ENCODE measurements at regions not wholly inside any gene's neighbourhood (a gene's known extent, or its start where the extent isn't known, plus 50 kb on each side); places are given as distances from the start of the nearest gene placed in this dataset.

DNA sequence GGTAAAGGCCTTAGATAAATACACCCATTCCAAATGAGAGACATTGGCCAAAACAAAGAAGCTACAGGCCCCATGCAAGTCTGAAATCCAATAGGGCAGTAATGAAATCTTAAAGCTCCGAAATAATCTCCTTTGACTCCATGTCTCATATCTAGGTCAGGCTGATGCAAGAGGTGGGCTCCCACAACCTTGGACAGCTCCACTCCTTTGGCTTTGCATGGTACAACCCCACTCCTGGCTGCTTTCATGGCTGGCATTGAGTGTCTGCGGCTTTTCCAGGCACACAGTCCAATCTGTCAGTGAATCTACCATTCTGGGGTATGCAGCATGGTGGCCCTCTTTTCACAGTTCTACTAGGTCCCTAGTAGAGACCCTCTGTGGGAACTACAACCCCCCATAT, 762.5 kb downstream of the LIG4 start:
- DNase-seq: no peak

DNA sequence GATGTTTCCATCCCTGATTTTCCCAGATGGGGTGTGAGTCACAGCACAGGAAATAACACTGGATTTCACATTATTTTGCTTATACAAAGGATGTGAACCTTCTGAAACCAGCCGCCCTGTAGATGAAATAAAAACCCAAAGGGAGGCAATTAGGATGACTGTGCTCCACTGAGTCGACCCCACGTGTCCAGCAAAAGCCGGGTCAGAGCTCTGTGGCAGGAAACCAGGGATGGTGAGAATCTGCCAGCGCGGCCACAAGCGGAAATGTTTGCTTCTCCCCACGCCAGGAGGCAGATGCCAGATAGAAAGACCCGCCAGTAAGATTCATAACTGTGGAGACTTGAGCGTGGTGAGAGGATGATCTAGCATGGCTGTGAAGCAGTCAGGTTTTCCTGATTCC, 764.4 kb downstream of the LIG4 start:
- DNase-seq: no peak

DNA sequence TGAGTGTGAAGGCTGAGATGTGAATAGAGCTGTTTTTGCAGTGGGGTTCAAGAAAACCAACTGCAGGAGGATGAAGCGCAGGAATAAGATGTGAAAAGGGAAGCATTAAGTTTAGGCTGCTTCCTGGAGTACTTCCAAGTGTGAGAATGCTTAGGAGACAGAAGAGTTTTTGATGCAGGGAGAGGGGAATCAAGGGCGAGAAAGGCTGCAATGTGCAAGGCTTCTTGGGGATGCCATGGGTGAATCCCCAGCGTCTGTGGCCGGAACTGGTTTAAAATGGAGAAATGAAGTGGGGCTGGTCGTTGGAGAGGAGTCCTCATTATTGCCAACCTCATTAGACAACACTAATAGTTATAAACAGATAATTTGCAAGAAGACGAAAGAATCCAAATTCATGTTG, 764.9 kb downstream of the LIG4 start:
- no peak for DNase-seq

DNA sequence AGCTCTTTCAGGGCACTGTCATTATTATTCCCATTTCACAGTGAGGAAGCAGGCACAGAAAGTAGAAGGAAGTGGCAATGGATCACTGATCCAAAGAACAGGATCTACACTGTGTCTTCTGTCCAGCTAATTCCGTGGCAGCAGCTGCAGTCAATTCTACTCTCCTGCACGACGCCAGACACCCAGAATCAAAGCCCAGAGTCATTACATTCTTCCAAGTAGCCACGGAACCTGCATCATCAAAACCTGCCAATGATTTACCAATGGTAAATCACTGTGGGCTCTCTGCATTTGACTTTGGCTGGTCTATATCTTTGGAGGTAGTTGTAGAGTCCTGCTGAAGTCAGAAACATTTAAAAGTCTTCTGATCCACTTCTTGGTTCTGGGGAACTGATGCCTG, 767.7 kb downstream of the LIG4 start:
- DNase-seq: no peak

DNA sequence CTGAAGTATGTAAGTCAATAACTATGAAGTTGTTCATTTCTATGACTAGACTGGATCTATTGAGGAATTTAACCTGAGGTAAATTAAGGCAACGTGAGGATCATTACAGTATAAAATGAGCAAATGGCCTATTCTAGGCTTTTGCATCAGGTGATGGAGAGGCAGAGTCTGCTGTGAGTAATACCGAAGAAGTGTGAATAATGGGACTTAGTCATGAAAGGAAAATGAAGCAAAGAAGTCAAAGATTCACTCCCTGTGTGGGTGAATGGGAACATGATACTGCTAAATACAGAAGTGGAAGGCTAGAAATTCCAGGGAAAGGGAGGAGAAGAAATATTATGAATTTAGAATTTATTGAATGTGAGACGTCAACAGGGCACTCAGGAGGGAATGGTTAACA, 774.1 kb downstream of the LIG4 start:
- no peak for DNase-seq

DNA sequence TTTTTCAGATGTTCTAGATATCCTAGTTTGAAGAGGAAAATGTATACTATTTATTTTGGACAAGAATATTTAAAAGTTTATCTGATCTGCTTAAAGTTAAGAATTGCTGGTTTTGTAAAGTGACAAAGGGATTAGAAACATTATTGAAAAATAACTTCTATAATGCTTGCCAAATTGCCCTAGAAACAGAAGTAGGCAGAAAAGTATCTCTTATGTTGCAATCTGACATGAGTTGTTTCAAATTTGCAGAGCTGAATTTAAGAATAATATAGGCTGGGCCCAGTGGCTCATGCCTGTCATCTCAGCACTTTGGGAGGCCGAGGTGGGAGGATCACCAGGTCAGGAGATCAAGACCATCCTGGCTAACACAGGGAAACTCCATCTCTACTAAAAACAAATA, 777.1 kb downstream of the LIG4 start:
- DNase-seq: no peak

DNA sequence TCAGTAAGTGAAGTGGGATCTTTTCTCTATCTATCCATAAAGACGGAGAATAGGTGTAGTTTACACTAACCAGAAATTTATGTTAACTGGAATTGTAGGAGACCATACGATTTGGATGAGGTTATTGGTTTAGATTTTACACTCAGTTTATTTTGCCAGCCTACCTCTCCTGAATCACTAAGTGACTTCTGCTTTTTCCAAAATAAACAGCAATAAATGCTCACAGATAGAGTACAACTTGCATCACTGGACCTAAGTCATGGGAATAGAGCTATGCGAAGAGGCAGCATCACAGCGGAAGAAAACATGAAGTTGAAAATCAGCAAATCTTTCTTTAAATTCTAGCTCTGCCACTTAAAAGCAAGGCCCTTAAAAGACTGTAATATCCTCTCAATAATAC, 781.0 kb downstream of the LIG4 start:
- DNase-seq: no peak

DNA sequence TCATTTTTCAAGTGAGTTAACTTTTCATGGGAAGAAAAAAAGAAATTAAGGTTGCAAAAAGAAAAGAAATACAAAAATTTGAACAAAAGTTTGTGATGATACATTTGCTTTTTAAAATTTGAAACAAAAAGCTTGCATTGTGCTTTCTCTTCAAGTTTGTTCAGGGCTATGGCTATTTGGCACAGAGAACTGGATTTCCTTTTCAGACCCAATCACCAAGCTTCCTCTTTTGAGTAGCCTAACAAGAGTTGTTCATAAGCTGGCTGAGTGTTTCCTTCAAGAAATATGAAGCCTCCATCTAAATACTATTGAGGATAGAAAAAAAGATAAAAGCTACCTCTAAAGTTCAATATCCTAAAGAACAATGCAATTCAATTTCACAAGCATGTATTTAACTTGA, 787.8 kb downstream of the LIG4 start:
- DNase-seq: no peak

DNA sequence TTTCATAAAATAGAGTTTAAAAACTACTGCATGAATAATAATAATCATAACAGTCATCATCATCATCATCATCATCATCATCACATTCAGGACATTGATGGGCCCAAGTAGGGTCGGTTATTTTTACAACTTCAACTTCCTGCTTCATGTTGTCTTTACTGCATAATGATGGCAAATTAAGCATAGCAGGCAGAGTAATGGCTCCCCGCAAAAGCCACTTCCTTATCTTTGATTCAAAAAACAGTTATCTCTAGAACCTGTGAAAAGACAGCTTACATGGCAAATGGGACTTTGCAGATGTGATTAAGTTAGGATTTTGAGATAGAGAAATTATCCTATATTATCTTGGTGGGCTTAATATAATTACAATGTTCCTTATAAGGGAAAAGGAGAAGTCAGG, 792.9 kb downstream of the LIG4 start:
- DNase-seq: no peak

DNA sequence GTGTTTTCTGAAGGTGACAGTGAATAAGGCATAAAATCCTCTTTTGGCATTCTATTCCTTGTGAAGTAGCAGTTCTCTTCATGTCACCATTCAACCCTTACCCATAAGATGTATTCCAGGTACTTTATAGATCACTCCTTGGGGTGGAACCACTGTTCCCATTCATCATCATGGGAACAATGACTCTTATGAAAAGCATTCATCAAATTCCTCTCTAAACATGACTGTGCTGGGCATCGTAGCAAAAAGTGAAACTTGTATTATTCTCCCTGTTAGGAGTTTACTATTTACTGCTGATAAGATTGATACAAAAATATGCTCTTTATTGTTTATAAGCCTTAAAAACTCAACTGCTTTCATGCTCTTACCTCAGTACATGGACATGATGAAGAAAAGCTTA, 793.4 kb downstream of the LIG4 start:
- no peak for DNase-seq

DNA sequence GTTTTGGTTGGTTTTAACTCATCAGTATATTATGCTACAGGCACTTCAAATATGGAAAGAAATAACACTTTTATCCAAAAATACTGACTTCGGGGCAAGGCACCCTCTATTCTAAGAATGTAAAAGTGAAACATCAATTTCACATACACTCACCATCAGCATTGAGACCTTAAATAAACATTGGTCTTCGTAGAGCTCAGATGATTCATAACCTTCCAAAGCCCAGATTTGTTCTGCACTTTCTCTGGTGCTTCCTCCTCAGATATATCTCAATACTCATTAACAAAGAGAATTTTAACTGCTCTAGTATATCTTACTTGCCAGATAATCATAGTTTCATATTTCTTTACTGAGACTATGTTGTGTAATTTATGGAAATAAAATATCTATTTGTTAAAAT, 794.3 kb downstream of the LIG4 start:
- no peak for DNase-seq

DNA sequence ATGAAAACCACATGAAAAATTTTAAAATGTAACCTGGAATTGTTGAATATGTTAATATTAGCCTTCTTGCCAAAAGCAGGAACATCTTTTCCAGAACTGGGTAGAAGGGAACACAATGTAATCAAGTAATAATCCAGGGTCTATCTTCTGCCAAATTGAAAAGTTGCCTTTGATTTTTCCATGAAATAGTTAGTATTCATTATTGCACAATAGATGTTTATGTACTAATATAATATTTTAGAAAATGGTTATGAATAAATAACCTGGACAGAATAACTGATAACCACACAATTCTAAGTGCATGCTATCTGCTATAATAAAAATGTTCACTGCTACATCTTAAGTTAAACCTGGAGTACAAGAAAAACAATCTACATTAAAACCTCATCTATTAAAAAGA, 802.3 kb downstream of the LIG4 start:
- DNase-seq: no peak

DNA sequence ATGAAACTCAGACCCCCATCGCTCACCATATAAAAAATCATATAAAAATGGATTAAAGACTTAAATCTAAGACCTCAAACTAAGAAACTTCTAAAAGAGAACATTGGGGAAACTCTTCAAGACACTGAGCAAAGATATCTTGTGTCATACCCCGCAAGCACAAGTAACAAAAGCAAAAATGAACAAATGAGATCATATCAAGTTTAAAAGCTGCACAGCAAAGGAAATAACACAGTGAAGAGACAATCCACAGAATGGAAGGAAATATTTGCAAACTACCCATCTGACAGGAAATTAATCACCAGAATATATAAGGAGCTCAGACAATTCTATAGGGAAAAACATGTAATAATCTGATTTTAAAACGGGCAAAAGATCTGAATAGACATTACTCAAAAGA, 808.3 kb downstream of the LIG4 start:
- DNase-seq: no peak

DNA sequence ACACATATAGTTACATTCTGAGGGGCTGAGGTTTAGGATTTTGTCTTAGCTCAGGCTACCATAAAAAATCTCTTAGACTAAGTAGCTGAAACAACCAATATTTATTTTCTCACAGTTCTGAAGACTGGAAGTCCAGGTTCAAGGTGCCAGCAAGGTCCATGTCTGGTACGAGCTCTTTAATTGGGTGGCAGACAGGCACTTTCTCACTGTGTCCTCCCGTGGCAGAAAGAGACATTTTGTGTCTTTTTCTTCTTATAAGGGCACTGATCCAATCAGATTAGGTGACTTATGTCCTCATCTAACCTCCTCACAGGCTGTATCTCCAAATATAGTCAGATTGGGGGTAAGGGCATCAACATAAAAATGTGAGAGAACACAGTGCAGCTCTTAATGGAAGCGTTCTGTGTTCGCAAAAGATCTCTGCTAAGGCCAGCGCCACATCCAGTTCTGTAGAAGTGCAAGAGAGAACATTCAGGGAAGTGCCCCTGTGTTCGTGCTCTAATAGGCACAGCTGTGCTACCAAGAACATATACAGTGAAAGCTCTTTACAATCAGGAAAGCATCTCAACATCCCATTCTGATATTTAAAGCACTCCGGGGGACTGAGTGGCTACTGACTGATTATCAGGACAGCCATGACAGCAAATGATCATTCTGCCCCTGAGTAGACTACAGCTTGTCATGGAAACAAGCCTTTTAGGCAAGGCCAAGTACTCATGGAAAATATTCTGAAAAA, 819.2 kb downstream of the LIG4 start:
- DNase-seq: no peak

DNA sequence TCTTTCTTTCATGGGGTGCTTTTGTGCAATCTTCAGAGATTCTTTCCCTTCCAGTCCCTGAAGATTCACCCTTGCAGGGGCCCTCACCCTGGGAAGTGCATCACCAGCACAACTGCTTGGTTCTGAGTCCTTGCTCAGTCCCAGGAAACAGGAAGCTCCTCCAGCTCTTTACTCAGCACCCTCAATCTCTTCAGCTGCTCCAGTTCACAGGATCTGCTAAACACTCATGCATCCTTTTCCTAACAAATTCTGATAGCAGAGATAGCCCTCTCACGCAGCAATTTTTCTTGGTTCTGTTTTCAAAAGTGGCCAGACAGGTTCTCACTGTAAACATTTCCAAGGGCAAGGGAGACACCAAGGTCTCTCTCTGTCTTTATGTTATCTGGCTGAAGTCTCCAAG, 823.1 kb downstream of the LIG4 start:
- DNase-seq: no peak

DNA sequence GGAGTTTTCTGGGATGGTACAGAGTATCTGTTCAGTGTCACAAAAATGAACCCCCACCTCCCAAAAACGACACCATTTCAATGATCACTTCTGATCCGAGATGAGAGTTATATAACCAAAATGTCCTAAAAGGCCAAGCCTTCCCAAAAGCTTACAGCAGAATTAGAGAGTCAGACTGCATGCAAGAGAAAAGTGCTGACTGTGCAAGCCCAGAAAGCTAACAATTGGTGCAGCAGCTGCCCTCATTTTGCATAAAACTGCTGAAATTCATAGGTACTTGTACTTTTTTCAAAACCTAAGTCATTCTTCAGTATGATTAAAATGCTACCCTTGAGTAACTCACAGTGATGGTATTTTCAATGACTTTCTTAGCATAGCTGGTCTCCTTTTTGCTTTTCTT, 819.6 kb upstream of the ARGLU1 start:
- DNase-seq: no peak

DNA sequence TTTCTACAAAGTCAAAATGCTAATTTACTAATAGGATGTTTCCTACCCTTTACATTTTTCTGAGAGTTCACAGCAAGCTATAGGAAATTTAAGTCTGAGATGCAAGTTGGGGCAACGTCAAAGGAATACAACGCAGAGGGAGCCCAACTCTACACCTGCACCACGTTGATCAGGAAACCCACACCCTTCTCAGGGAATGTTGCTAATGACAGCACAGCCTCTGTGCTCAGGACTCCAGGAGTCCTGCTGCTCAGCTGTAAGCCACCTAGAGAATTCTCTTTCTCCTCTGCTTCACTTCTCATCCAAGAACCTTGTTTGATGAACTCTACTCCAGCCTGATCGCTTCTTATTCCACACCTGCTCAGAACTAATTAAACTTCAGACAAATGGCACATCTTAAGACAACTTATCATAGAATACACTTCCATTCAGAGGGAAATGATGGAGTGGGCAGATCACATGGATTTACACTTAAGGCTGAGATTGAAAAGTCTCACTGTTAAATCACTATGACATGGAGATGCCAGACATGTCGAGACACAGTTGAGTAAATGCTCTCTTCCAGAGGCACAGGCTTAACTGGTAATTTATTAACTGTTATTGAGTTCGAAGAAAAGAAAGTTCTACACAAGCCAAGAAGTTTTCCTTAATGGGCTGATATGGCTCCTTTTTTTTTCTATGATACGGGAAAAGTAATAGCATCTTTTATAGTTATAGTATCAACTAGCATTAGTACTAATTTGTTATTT, 811.6 kb upstream of the ARGLU1 start:
- DNase-seq: no peak

DNA sequence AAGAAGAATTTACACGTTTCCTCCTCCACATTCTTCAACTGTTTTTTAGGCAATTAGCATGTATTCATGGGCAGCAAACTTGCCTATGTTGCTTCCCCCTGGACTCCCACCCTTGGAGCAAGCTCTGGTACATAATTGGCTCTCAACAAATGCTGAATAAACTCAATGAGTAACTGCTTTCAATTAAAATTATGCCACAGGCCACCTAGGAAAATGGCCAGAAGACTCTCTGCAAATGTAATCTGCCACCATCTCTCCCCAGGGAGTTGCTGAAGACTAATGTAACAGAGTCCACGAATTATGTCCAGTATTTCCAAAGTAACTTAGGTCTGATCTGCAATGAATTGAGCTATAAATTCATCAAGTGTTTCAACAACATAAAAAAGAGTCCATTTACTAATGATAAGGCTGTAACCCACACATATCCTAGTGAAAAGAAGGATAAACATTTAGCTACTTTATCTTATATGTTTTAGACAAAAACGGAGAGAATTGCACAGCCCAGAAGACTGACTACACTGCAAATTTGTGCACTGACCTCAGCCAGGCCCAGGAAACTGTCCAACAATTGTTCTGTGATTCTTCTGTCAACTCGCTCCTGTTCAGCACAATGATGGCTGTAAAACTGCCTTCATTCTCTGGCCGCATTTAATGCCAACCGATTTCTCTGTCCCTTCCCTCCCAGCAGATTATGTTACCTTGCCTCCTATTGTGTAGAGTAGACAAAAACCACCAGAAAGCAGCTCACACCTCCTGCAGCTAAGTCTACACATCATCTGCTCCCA, 808.6 kb upstream of the ARGLU1 start:
- DNase-seq: no peak

DNA sequence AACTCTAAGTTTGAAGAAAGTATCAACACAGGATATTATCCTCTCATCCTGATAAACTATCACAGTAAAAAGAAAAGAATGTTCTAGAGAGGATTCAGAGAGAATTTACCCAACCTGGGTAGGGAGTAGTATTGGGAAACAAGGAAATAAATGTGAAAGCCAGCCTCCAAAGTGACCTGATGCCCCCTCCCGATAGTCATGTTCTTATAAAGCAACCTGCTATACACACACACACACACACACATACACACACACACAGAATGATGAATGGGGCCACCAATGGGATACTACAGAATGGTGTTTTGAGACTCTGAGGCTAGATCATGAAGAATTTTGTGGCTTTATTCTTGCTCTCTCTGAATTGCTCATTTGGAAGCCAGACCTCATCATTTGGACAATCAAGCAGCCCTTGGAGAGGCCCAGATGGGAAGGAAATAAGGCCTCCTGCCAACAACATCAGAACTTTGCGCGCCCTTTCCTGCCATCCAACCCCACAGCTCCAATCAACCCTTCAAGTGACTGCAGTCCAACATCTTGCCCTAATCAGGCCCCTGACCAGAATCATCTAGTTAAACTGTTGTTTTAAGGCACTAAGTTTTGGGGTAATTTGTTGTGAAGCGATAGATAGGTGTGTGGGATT, 807.9 kb upstream of the ARGLU1 start:
- no peak for DNase-seq

DNA sequence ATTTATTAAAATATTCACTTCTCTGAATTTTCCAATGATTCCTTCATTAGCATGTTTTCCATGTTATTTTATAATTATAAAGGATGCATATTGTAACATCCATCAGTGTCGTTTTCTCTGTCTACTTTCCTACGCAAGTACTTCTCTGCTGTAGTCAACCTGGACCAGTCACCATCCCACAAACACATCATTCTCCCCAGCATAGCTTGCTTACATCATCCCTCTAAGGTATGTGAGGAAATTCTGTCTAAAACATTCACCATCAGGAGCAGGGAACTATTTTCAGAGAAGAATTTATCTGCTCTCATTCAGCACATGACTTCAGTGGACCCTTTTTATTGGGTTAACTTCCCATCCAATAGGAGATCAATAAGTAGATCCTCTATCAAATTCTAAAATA, 806.1 kb upstream of the ARGLU1 start:
- no peak for DNase-seq

DNA sequence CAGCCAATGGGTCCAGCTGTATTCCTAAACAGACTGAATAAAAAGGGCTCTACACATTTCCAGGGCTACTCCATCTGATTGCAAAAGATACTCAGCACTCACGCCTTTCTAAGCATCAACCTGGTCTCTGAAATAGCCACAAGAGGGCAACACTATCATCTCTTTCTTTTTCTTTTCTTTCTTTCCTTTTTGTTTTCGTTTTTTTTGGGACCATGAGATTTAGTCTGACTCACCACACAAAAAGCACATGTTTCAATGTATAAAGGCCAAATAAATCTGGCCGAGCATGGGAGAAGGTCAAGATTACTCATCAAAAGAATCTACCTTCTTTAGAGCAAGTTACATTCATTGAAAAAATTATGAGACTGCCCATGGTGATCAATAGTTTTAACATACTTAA, 805.6 kb upstream of the ARGLU1 start:
- peak; percentile 60 for DNase-seq

DNA sequence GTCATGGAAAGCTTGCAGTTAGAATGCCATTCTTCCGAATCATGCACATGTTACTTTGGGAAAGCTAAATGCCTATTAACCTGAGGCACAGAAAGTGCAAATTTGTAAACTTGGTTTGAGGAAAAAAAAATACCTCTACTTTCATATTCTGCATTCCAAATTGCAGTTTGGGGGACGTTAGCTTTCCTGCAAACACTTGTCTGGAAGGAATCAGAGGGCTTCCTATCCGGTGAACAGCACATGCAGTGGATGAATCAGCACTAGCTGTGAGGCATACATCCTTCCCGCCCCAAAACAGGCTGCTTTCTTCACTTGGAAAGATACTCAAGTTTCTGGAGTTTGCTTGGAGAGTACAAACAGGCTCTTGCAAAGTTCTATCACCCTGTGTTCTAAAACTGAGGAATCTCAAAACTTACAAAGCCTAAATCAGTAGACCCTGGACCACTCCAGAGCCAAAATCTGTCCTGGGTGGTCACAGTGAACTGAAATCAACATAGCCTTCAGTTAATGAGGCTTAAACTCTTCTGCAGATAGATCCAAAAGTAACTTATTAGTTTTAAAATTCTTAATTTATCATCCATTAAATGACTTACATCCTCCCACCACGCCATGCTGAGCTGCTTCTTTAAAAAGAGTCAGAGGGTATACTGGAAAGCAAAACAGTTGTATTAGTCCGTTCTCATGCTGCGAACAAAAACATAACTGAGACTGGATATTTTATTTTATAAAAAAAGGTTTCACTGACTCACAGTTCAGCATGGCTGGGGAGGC, 802.3 kb upstream of the ARGLU1 start:
- DNase-seq: no peak

DNA sequence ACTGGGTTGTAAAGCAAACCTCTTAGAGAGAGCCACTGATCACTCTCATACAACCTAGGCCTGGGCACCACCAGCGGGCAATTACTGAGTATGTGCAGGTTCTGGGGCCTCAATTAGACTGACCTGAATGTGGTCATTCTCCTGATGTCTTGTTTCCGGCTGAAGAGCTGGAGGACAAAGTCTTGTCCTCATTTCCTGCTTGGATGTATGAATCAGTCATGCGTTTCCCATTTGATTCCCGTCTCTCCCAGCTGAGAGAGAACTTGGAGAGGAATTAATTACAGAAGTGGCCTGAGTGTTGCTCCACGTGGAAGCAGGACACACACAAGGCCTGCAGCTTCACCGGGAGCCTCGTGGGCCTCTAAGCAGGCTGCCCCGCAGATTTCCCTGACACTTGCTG, 799.3 kb upstream of the ARGLU1 start:
- DNase-seq: no peak

All from NCI-H774 (cell line).